ENCODE measurements at regions not wholly inside any gene's neighbourhood (a gene's known extent, or its start where the extent isn't known, plus 50 kb on each side); places are given as distances from the start of the nearest gene placed in this dataset.

- peak; percentile 85 for FAIRE-seq
- Histone ChIP-seq H3K27ac (ENCODE audit: low read depth in 2 of 2, low read length in 2 of 2) (no peak overlapping the region), H3K9me3 (ENCODE audit: control insufficient read depth in 2 of 3, insufficient read depth in 1 of 3, low read length in 3 of 3) (no peaks in the 10 kb centered on the region), H3K27me3 (ENCODE audit: control insufficient read depth, insufficient read depth, low read length) (no peaks in the 10 kb centered on the region), H3K9ac (ENCODE audit: low read length in 3 of 3) (no peak overlapping the region), H3K4me1 (ENCODE audit: control insufficient read depth in 2 of 3, insufficient read depth in 2 of 3, low read depth in 1 of 3, low read length in 3 of 3) (no peaks in the 10 kb centered on the region), H3K4me3 (ENCODE audit: low read length in 3 of 3) (no peak overlapping the region), H3K36me3 (ENCODE audit: control insufficient read depth in 2 of 3, insufficient read depth in 3 of 3, low read length in 3 of 3) (no peaks in the 10 kb centered on the region)
- no peak for DNase-seq
- no peak for TF ChIP-seq CTCF (IDR thresholded peaks at IDR 0.05; ENCODE audit: borderline replicate concordance, extremely low read depth, insufficient read depth)
- intact Hi-C loops (cut with DNase I) = no loop called here
Measured at GRCh38 chr17:68801335-68802247, 153.6 kb downstream of the ABCA8 start.

- Histone ChIP-seq H3K9ac (ENCODE audit: low read length in 3 of 3) (no peak overlapping the region), H3K4me3 (ENCODE audit: low read length in 3 of 3) (no peak overlapping the region), H3K27ac (ENCODE audit: low read depth in 2 of 2, low read length in 2 of 2) (no peak overlapping the region), H3K4me1 (ENCODE audit: control insufficient read depth in 2 of 3, insufficient read depth in 2 of 3, low read depth in 1 of 3, low read length in 3 of 3) (no peaks in the 10 kb centered on the region), H3K27me3 (ENCODE audit: control insufficient read depth, insufficient read depth, low read length) (no peaks in the 10 kb centered on the region), H3K36me3 (ENCODE audit: control insufficient read depth in 2 of 3, insufficient read depth in 3 of 3, low read length in 3 of 3) (no peaks in the 10 kb centered on the region), H3K9me3 (ENCODE audit: control insufficient read depth in 2 of 3, insufficient read depth in 1 of 3, low read length in 3 of 3) (no peaks in the 10 kb centered on the region)
- no peak for FAIRE-seq
- DNase-seq = no peak
- intact Hi-C loops (cut with DNase I) = no loop called here
- no peak for TF ChIP-seq CTCF (IDR thresholded peaks at IDR 0.05; ENCODE audit: borderline replicate concordance, extremely low read depth, insufficient read depth)
Measured at GRCh38 chr17:68800751-68801150, 154.4 kb downstream of the ABCA8 start.

- H3K36me3 ChIP-seq (ENCODE audit: control insufficient read depth in 2 of 3, insufficient read depth in 3 of 3, low read length in 3 of 3) = no peaks in the 10 kb centered on the region
- peak; percentile 11 for TF ChIP-seq CTCF (IDR thresholded peaks at IDR 0.05; ENCODE audit: borderline replicate concordance, extremely low read depth, insufficient read depth)
- no peaks in the 10 kb centered on the region for H3K27me3 ChIP-seq (ENCODE audit: control insufficient read depth, insufficient read depth, low read length)
- H3K27ac ChIP-seq (ENCODE audit: low read depth in 2 of 2, low read length in 2 of 2) = peak overlapping the region; percentile 10 to 57
- intact Hi-C loops (cut with DNase I) = loop anchor here (5.0 kb wide), 1 partner anchor 172 kb away; no protein-coding TSS in a partner anchor
- no peak overlapping the region for H3K9ac ChIP-seq (ENCODE audit: low read length in 3 of 3)
- peak overlapping the region in 1 of 3 donors; percentile 5 for H3K4me3 ChIP-seq (ENCODE audit: low read length in 3 of 3)
- FAIRE-seq (no peak), DNase-seq (peak in 1 of 5 donors; percentile 73)
- H3K4me1 ChIP-seq (ENCODE audit: control insufficient read depth in 2 of 3, insufficient read depth in 2 of 3, low read depth in 1 of 3, low read length in 3 of 3) = peaks cover 0 to 3% (median 0%) of the 10 kb centered on the region in 3 donors
- H3K9me3 ChIP-seq (ENCODE audit: control insufficient read depth in 2 of 3, insufficient read depth in 1 of 3, low read length in 3 of 3) = no peaks in the 10 kb centered on the region
Measured at GRCh38 chr17:68794636-68795434, 160.4 kb downstream of the ABCA8 start.

Measured in kidney (tissue), 13 donors.